Osteocyte (in vitro differentiated cells): ENCODE measurements at regions not wholly inside any gene's neighbourhood (a gene's known extent, or its start where the extent isn't known, plus 50 kb on each side); places are given as distances from the start of the nearest gene placed in this dataset.
"Not testable (repeated sequence)": the region's sequence is repeated elsewhere in the genome, so short reads cannot be mapped to it uniquely, and the experiment has no call there.

Experiments used
- DNase-seq: peaks from one replicate; pipeline ENCODE4 v3.0.0; 2021; ENCODE audit warnings: mixed read lengths; ENCODE audit not compliant: unreplicated experiment; ENCODE audit errors: extremely low spot score
- H3K27ac Mint-ChIP-seq: one replicate; pipeline ENCODE4 v1.8.0; 2021; ENCODE audit warnings: mild to moderate bottlenecking, mixed read lengths; ENCODE audit not compliant: unreplicated experiment
- H3K27me3 Mint-ChIP-seq: one replicate; pipeline ENCODE4 v1.8.0; 2021; ENCODE audit warnings: mixed read lengths; ENCODE audit not compliant: unreplicated experiment
- H3K36me3 Mint-ChIP-seq: one replicate; pipeline ENCODE4 v1.8.0; 2021; ENCODE audit warnings: mixed read lengths; ENCODE audit not compliant: unreplicated experiment
- H3K4me1 Mint-ChIP-seq: one replicate; pipeline ENCODE4 v1.8.0; 2021; ENCODE audit warnings: mixed read lengths; ENCODE audit not compliant: unreplicated experiment
- H3K4me3 Mint-ChIP-seq: one replicate; pipeline ENCODE4 v1.8.0; 2021; ENCODE audit warnings: mild to moderate bottlenecking, moderate library complexity, mixed read lengths; ENCODE audit not compliant: unreplicated experiment
- H3K9me3 Mint-ChIP-seq: one replicate; pipeline ENCODE4 v1.8.0; 2021; ENCODE audit warnings: mixed read lengths; ENCODE audit not compliant: unreplicated experiment
- TF ChIP-seq, protein P1 (sequence below): fragments of 200-600 bp; sonication (generic); IDR thresholded peaks from 2 replicates; pipeline ENCODE4 v1.5.0; 2021; ENCODE audit warnings: antibody characterized with exemption, mild to moderate bottlenecking, moderate library complexity

DNA sequence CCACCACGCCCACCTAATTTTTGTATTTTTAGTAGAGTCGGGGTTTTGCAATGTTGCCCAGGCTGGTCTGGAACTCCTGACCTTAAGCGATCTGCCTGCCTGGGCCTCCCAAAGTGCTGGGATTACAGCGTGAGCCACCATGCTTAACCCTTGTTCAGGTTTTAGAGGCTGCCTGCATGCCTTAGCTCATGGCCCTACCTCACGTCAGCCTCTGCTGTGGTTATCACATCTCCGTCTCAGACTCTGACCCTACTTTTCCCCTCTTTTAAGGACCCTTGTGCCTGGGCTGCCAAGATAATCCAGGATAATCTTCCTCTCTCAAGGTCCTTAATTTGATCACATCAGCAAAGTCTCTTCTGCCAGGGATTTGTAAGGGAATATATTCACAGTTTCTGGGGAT lies 98.2 kb upstream of the PMAIP1 start:
- Mint-ChIP-seq H3K27ac (no peak overlapping the region), H3K36me3 (no peaks in the 10 kb centered on the region), H3K9me3 (no peaks in the 10 kb centered on the region), H3K27me3 (no peaks in the 10 kb centered on the region), H3K4me3 (no peak overlapping the region), H3K4me1 (peaks cover 44% of the 10 kb centered on the region)
- no peak for DNase-seq
- TF ChIP-seq, protein P1, sequence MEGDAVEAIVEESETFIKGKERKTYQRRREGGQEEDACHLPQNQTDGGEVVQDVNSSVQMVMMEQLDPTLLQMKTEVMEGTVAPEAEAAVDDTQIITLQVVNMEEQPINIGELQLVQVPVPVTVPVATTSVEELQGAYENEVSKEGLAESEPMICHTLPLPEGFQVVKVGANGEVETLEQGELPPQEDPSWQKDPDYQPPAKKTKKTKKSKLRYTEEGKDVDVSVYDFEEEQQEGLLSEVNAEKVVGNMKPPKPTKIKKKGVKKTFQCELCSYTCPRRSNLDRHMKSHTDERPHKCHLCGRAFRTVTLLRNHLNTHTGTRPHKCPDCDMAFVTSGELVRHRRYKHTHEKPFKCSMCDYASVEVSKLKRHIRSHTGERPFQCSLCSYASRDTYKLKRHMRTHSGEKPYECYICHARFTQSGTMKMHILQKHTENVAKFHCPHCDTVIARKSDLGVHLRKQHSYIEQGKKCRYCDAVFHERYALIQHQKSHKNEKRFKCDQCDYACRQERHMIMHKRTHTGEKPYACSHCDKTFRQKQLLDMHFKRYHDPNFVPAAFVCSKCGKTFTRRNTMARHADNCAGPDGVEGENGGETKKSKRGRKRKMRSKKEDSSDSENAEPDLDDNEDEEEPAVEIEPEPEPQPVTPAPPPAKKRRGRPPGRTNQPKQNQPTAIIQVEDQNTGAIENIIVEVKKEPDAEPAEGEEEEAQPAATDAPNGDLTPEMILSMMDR, result no peak

DNA sequence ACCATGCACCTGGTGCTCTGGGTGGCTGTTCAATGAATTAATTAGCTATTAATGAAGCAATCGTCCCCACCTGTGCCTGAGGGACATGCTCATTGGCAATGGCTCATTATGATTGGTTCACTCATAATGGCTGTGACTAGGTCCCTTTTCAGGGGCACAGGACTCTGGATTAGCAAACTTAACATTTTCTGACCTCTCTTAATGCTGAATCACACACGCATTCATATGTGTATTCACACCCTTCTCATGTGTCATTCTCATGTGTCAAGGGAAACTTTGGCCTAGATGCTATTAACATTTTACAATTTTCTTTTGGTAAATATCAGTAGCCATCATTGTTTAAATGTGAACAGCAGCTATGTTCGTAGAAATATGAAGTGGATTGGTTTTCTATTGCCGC lies 98.9 kb upstream of the PMAIP1 start:
- DNase-seq, result no peak
- Mint-ChIP-seq H3K27me3 (no peaks in the 10 kb centered on the region), H3K4me1 (peaks cover 46% of the 10 kb centered on the region), H3K9me3 (no peaks in the 10 kb centered on the region), H3K36me3 (no peaks in the 10 kb centered on the region), H3K27ac (no peak overlapping the region), H3K4me3 (no peak overlapping the region)
- TF ChIP-seq, protein P1, result no peak

DNA sequence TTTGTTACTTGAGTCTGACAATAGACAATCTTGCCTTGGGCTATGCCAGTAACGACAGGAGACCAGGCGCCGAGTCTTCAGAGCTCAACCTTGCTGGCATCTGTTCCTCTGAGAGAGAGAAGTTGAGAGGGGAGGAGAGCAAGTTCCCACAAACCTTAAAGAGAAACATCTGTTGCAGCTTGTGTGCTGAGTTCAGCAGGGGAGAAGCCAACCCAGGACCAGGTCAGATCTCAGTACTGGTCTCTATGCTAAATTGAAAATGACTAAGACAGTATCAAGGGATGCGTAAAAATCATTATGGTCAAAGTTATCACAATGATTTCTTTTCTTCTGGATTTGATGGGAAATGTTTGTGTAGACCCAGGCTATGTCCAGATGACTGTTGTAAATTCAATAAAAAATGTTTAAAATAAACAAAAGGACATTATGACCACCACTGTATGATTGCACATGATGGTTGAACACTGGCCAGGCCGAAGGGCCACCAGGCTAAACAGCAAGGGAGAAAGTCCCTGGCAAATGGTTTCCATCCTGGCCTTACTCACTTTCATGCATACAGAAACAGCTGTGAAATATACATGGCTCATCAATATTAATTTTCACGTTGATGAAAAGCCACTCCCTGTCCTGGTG lies 100.3 kb upstream of the PMAIP1 start:
- DNase-seq, result no peak
- H3K9me3 Mint-ChIP-seq, result no peaks in the 10 kb centered on the region
- TF ChIP-seq, protein P1, result no peak
- no peak overlapping the region for H3K4me3 Mint-ChIP-seq
- peaks cover 48% of the 10 kb centered on the region for H3K4me1 Mint-ChIP-seq
- peak overlapping the region; percentile 72 for H3K27ac Mint-ChIP-seq
- H3K27me3 Mint-ChIP-seq, result no peaks in the 10 kb centered on the region
- H3K36me3 Mint-ChIP-seq, result no peaks in the 10 kb centered on the region

DNA sequence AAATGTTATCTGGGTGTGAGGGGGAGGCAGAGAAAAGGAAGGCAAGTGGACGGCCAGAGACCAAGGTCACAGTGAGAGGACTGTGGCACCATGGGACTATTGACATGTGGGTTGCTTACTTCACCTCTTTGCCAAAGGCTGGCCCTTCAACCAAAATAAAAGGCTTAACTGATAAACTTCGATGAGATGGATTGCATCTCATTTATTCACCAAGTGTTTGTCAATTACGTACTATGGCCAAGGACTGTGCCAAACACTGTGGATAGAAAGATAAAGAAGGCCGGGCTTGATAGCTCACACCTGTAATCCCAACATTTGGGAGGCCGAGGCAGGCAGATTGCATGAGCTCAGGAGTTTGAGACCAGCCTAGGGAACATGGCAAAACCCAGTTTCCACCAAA lies 98.7 kb upstream of the CCBE1 start:
- Mint-ChIP-seq H3K4me3 (no peak overlapping the region), H3K27ac (no peak overlapping the region), H3K36me3 (no peaks in the 10 kb centered on the region), H3K9me3 (no peaks in the 10 kb centered on the region), H3K27me3 (no peaks in the 10 kb centered on the region), H3K4me1 (peaks cover 51% of the 10 kb centered on the region)
- no peak for DNase-seq
- TF ChIP-seq, protein P1, result no peak

DNA sequence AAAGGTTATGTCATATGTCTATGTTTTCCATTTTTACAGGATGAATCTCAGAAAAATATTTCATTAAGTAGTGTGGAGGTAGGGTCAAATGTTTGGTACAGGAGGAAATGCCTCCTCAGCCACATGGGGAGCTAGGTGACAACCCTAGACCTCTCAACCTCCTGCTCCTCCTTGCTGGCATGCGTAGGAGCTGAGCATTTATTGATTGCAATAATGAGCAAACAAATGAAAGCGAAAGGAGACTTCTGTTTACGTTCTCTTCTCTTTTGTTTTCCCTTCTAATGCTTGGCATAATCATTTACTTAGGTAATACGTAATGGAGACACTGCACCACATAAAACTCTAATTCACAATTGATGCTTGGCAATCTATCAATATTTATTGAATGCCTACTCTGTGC lies 95.1 kb upstream of the CCBE1 start:
- H3K27ac Mint-ChIP-seq, result no peak overlapping the region
- H3K36me3 Mint-ChIP-seq, result no peaks in the 10 kb centered on the region
- H3K4me3 Mint-ChIP-seq, result no peak overlapping the region
- TF ChIP-seq, protein P1, result no peak
- H3K4me1 Mint-ChIP-seq, result peaks cover 41% of the 10 kb centered on the region
- no peak for DNase-seq
- no peaks in the 10 kb centered on the region for H3K27me3 Mint-ChIP-seq
- H3K9me3 Mint-ChIP-seq, result no peaks in the 10 kb centered on the region

DNA sequence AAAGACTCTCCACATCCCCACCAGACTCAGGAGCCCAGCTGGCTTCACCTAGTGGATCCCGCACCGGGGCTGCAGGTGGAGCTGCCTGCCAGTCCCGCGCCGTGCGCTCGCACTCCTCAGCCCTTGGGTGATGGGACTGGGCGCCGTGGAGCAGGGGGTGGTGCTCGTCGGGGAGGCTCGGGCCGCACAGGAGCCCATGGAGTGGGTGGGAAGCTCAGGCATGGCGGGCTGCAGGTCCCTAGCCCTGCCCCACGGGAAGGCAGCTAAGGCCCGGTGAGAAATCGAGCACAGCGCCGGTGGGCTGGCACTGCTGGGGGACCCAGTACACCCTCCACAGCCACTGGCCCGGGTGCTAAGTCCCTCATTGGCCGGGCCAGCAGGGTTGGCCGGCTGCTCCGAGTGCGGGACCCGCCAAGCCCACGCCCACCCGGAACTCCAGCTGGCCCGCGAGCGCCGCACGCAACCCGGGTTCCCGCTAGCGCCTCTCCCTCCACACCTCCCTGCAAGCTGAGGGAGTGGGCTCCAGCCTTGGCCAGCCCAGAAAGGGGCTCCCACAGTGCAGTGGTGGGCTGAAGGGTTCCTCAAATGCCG lies 93.2 kb upstream of the CCBE1 start:
- peaks cover 25% of the 10 kb centered on the region for H3K4me1 Mint-ChIP-seq
- not testable (repeated sequence) for H3K27me3 Mint-ChIP-seq, DNase-seq, H3K27ac Mint-ChIP-seq, H3K9me3 Mint-ChIP-seq, H3K36me3 Mint-ChIP-seq, H3K4me3 Mint-ChIP-seq
